Smooth muscle cell (in vitro differentiated cells): ENCODE measurements at regions not wholly inside any gene's neighbourhood (a gene's known extent, or its start where the extent isn't known, plus 50 kb on each side); places are given as distances from the start of the nearest gene placed in this dataset.

Experiments
- DNase-seq: peaks from one replicate; lab custom pipeline; 2025; ENCODE audit not compliant: unreplicated experiment; lab: John Stamatoyannopoulos, UW
- H2AFZ ChIP-seq: fragments of 200-600 bp; sonication (generic); 2 replicates; pipeline ENCODE4 v1.6.0; 2016; ENCODE audit warnings: antibody characterized with exemption, low read depth, mild to moderate bottlenecking
- H3F3A ChIP-seq: fragments of 200-600 bp; sonication (generic); 2 replicates; pipeline ENCODE4 v1.6.0; 2017; ENCODE audit warnings: antibody characterized with exemption, low read depth
- H3K27ac ChIP-seq: fragments of 200-600 bp; sonication (generic); 2 replicates; pipeline ENCODE4 v1.5.1; 2016; ENCODE audit warnings: low read depth, mild to moderate bottlenecking
- H3K27me3 ChIP-seq: fragments of 200-600 bp; sonication (generic); 2 replicates; pipeline ENCODE4 v1.6.1; 2016; ENCODE audit warnings: low read depth, mild to moderate bottlenecking
- H3K36me3 ChIP-seq: fragments of 200-600 bp; sonication (generic); 2 replicates; pipeline ENCODE4 v1.5.1; 2016; ENCODE audit warnings: low read depth
- H3K4me1 ChIP-seq: fragments of 200-600 bp; sonication (generic); 2 replicates; pipeline ENCODE4 v1.5.1; 2016; ENCODE audit warnings: low read depth
- H3K4me2 ChIP-seq: fragments of 200-600 bp; sonication (generic); 2 replicates; pipeline ENCODE4 v1.6.0; 2016; ENCODE audit warnings: mild to moderate bottlenecking
- H3K4me3 ChIP-seq: fragments of 200-600 bp; sonication (generic); 2 replicates; pipeline ENCODE4 v1.5.1; 2016; ENCODE audit warnings: mild to moderate bottlenecking
- H3K79me2 ChIP-seq: fragments of 200-600 bp; sonication (generic); 2 replicates; pipeline ENCODE4 v1.6.0; 2016; ENCODE audit warnings: low read depth, mild to moderate bottlenecking
- H3K9ac ChIP-seq: fragments of 200-600 bp; sonication (generic); 2 replicates; pipeline ENCODE4 v1.6.0; 2016; ENCODE audit warnings: low read depth
- H3K9me3 ChIP-seq: fragments of 200-600 bp; sonication (generic); replicated peaks from 2 replicates; pipeline ENCODE4 v1.5.1; 2016; ENCODE audit warnings: low read depth
- H4K20me1 ChIP-seq: fragments of 200-600 bp; sonication (generic); 2 replicates; pipeline ENCODE4 v1.6.0; 2016; ENCODE audit warnings: low read depth
- WGBS: methylation state at CpG from one replicate; pipeline ENCODE4 v1.1.7; 2016; ENCODE audit warnings: low lambda C conversion rate; 5-methylcytosine and 5-hydroxymethylcytosine counted together
- TF ChIP-seq, protein P1 (sequence below): fragments of 200-600 bp; sonication (generic); IDR thresholded peaks from 2 replicates; pipeline ENCODE4 v1.5.1; 2017; ENCODE audit warnings: borderline replicate concordance, mild to moderate bottlenecking, antibody characterized with exemption; ENCODE audit not compliant: insufficient read depth, poor library complexity, severe bottlenecking

- TF ChIP-seq, protein P1, sequence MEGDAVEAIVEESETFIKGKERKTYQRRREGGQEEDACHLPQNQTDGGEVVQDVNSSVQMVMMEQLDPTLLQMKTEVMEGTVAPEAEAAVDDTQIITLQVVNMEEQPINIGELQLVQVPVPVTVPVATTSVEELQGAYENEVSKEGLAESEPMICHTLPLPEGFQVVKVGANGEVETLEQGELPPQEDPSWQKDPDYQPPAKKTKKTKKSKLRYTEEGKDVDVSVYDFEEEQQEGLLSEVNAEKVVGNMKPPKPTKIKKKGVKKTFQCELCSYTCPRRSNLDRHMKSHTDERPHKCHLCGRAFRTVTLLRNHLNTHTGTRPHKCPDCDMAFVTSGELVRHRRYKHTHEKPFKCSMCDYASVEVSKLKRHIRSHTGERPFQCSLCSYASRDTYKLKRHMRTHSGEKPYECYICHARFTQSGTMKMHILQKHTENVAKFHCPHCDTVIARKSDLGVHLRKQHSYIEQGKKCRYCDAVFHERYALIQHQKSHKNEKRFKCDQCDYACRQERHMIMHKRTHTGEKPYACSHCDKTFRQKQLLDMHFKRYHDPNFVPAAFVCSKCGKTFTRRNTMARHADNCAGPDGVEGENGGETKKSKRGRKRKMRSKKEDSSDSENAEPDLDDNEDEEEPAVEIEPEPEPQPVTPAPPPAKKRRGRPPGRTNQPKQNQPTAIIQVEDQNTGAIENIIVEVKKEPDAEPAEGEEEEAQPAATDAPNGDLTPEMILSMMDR: no peak
- Histone ChIP-seq H3K27ac (no peak overlapping the region), H3F3A (no peaks in the 10 kb centered on the region), H4K20me1 (no peaks in the 10 kb centered on the region), H2AFZ (no peak overlapping the region), H3K4me2 (no peak overlapping the region), H3K4me1 (no peaks in the 10 kb centered on the region), H3K79me2 (no peaks in the 10 kb centered on the region), H3K36me3 (no peaks in the 10 kb centered on the region), H3K4me3 (no peak overlapping the region), H3K9ac (no peak overlapping the region), H3K27me3 (no peaks in the 10 kb centered on the region), H3K9me3 (no peaks in the 10 kb centered on the region)
- WGBS: 81% methylated on average over 5 of the region's 5 CpGs
- no peak for DNase-seq
Measured at GRCh38 chr17:13806092-13806491, 204.4 kb upstream of the HS3ST3A1 start.

GRCh38 chr17:13807103-13807502, 205.4 kb upstream of the HS3ST3A1 start:
- TF ChIP-seq, protein P1: no peak
- 95% methylated on average over 3 of the region's 3 CpGs for WGBS

GRCh38 chr17:13812350-13812749, 210.6 kb upstream of the HS3ST3A1 start:
- no peak overlapping the region for H3K4me3 ChIP-seq
- H3K9me3 ChIP-seq: no peaks in the 10 kb centered on the region
- H3F3A ChIP-seq: no peaks in the 10 kb centered on the region
- TF ChIP-seq, protein P1: no peak
- no peaks in the 10 kb centered on the region for H3K36me3 ChIP-seq
- WGBS: 94% methylated on average over 2 of the region's 2 CpGs
- no peak overlapping the region for H3K4me2 ChIP-seq
- H3K27ac ChIP-seq: no peak overlapping the region
- no peak overlapping the region for H3K9ac ChIP-seq
- H3K27me3 ChIP-seq: no peaks in the 10 kb centered on the region
- no peaks in the 10 kb centered on the region for H4K20me1 ChIP-seq
- H3K79me2 ChIP-seq: no peaks in the 10 kb centered on the region
- DNase-seq: no peak
- H2AFZ ChIP-seq: no peak overlapping the region
- H3K4me1 ChIP-seq: no peaks in the 10 kb centered on the region

More at GRCh38 chr17:13807103-13807502, 205.4 kb upstream of the HS3ST3A1 start:
- no peak overlapping the region for H3K27ac ChIP-seq
- H4K20me1 ChIP-seq: no peaks in the 10 kb centered on the region
- no peaks in the 10 kb centered on the region for H3K27me3 ChIP-seq
- no peak overlapping the region for H3K9ac ChIP-seq
- H3K4me2 ChIP-seq: no peak overlapping the region
- no peaks in the 10 kb centered on the region for H3K4me1 ChIP-seq
- no peaks in the 10 kb centered on the region for H3K79me2 ChIP-seq
- H3F3A ChIP-seq: no peaks in the 10 kb centered on the region
- no peak overlapping the region for H2AFZ ChIP-seq
- no peaks in the 10 kb centered on the region for H3K9me3 ChIP-seq
- no peak overlapping the region for H3K4me3 ChIP-seq
- no peaks in the 10 kb centered on the region for H3K36me3 ChIP-seq
- DNase-seq: no peak
